GM23338 (cell line): ENCODE measurements at regions not wholly inside any gene's neighbourhood (a gene's known extent, or its start where the extent isn't known, plus 50 kb on each side); places are given as distances from the start of the nearest gene placed in this dataset.

Source experiments
- ATAC-seq: fragments of 200-7000 bp; cut with Tn5 transposase; 3 replicates; pipeline ENCODE4 v1.9.1; 2020
- DNase-seq: peaks from one replicate; pipeline ENCODE4 v3.0.0-alpha.2; 2015; ENCODE audit warnings: low spot score
- H2AFZ ChIP-seq: fragments of 200-600 bp; sonication (generic); 2 replicates; pipeline ENCODE4 v1.8.0; 2016; ENCODE audit warnings: antibody characterized with exemption, mild to moderate bottlenecking, moderate library complexity
- H3F3A ChIP-seq: fragments of 200-600 bp; sonication (generic); replicated peaks from 2 replicates; pipeline ENCODE4 v1.8.0; 2017; ENCODE audit warnings: antibody characterized with exemption, mixed run types, low read depth
- H3K27ac ChIP-seq: fragments of 200-600 bp; sonication (generic); 2 replicates; pipeline ENCODE4 v1.6.1; 2016; ENCODE audit warnings: low read depth
- H3K27me3 ChIP-seq: fragments of 200-600 bp; sonication (generic); 2 replicates; pipeline ENCODE4 v1.8.0; 2016; ENCODE audit warnings: mild to moderate bottlenecking, mixed run types, moderate library complexity; ENCODE audit not compliant: insufficient read depth
- H3K36me3 ChIP-seq: fragments of 200-600 bp; sonication (generic); 2 replicates; pipeline ENCODE4 v1.8.0; 2016; ENCODE audit warnings: mild to moderate bottlenecking; ENCODE audit not compliant: insufficient read depth
- H3K4me1 ChIP-seq: fragments of 200-600 bp; sonication (generic); 2 replicates; pipeline ENCODE4 v1.8.0; 2016; ENCODE audit warnings: mild to moderate bottlenecking, moderate library complexity; ENCODE audit not compliant: insufficient read depth
- H3K4me2 ChIP-seq: fragments of 200-600 bp; sonication (generic); 2 replicates; pipeline ENCODE4 v1.7.1; 2017; ENCODE audit warnings: mixed run types
- H3K4me3 ChIP-seq: fragments of 200-600 bp; sonication (generic); 2 replicates; pipeline ENCODE4 v1.6.1; 2016; ENCODE audit warnings: mixed run types
- H3K79me2 ChIP-seq: fragments of 200-600 bp; sonication (generic); replicated peaks from 2 replicates; pipeline ENCODE4 v1.8.0; 2017; ENCODE audit warnings: mild to moderate bottlenecking; ENCODE audit not compliant: insufficient read depth
- H3K9me2 ChIP-seq: fragments of 200-600 bp; sonication (generic); 2 replicates; pipeline ENCODE4 v1.8.0; 2017; ENCODE audit not compliant: insufficient read depth
- H4K20me1 ChIP-seq: fragments of 200-600 bp; sonication (generic); replicated peaks from 2 replicates; pipeline ENCODE4 v1.8.0; 2017; ENCODE audit warnings: mild to moderate bottlenecking; ENCODE audit not compliant: insufficient read depth
- H3K27ac Mint-ChIP-seq: 2 replicates; pipeline ENCODE4 v1.8.0; 2020; ENCODE audit warnings: inconsistent platforms, mild to moderate bottlenecking, moderate library complexity, mixed read lengths
- H3K27me3 Mint-ChIP-seq: 3 replicates; pipeline ENCODE4 v1.8.0; 2022; ENCODE audit warnings: low read depth, mild to moderate bottlenecking, moderate library complexity, mixed read lengths, inconsistent platforms; ENCODE audit not compliant: insufficient read depth, poor library complexity
- H3K36me3 Mint-ChIP-seq: 3 replicates; pipeline ENCODE4 v1.8.0; 2021; ENCODE audit warnings: low read depth, mild to moderate bottlenecking, inconsistent platforms, moderate library complexity, mixed read lengths
- H3K4me1 Mint-ChIP-seq: 3 replicates; pipeline ENCODE4 v1.8.0; 2020; ENCODE audit warnings: mild to moderate bottlenecking, inconsistent platforms, mixed read lengths
- H3K4me3 Mint-ChIP-seq: 3 replicates; pipeline ENCODE4 v1.8.0; 2021; ENCODE audit warnings: moderate library complexity, mild to moderate bottlenecking, inconsistent platforms, mixed read lengths
- H3K9me3 Mint-ChIP-seq: 3 replicates; pipeline ENCODE4 v1.8.0; 2020; ENCODE audit warnings: moderate library complexity, mild to moderate bottlenecking, inconsistent platforms, mixed read lengths
- CREB1 ChIP-seq: fragments of 250-450 bp; sonication (Bioruptor Pico); IDR thresholded peaks from 2 replicates; pipeline ENCODE4 v1.5.0; 2020; ENCODE audit warnings: low read depth, mild to moderate bottlenecking, moderate library complexity
- CTCF ChIP-seq, 2 experiments: fragments of 200-600 bp in 1 of 2; sonication (generic) in 1 of 2; conservative IDR thresholded peaks; 2 replicates each; pipeline versions ENCODE4 v1.5.1 to v1.6.1; 2016 to 2017; ENCODE audit warnings: antibody characterized with exemption in 2 of 2, low read depth in 2 of 2, mild to moderate bottlenecking in 2 of 2, moderate library complexity in 1 of 2
- ETS1 ChIP-seq: IDR thresholded peaks from 2 replicates; pipeline ENCODE4 v1.6.1; 2016; ENCODE audit warnings: antibody characterized with exemption
- EZH2 ChIP-seq: fragments of 200-600 bp; sonication (generic); IDR thresholded peaks from one replicate; pipeline ENCODE4 v1.8.0; 2017; ENCODE audit warnings: antibody characterized with exemption, mild to moderate bottlenecking, low read depth; ENCODE audit not compliant: unreplicated experiment
- EZH2phosphoT487 ChIP-seq: fragments of 200-600 bp; sonication (generic); IDR thresholded peaks from one replicate; pipeline ENCODE4 v1.8.1; 2018; ENCODE audit warnings: antibody characterized with exemption; ENCODE audit not compliant: unreplicated experiment
- JUNB ChIP-seq: IDR thresholded peaks from one replicate; pipeline ENCODE4 v1.6.1; 2016; ENCODE audit warnings: antibody characterized with exemption; ENCODE audit not compliant: unreplicated experiment
- NANOG ChIP-seq: IDR thresholded peaks from 2 replicates; pipeline ENCODE4 v1.6.1; 2016; ENCODE audit warnings: antibody characterized with exemption, borderline replicate concordance
- POLR2AphosphoS5 ChIP-seq: IDR thresholded peaks from 2 replicates; pipeline ENCODE4 v1.6.1; 2016; ENCODE audit warnings: antibody characterized with exemption, low read depth
- REST ChIP-seq: IDR thresholded peaks from one replicate; pipeline ENCODE4 v1.6.1; 2018; ENCODE audit warnings: antibody characterized with exemption; ENCODE audit not compliant: unreplicated experiment
- STAT1 ChIP-seq: IDR thresholded peaks from one replicate; pipeline ENCODE4 v1.6.1; 2016; ENCODE audit warnings: antibody characterized with exemption; ENCODE audit not compliant: unreplicated experiment
- ZNF114 ChIP-seq: fragments of 250-450 bp; sonication (Bioruptor Pico); IDR thresholded peaks from 2 replicates; pipeline ENCODE4 v1.5.0; 2020; ENCODE audit warnings: mild to moderate bottlenecking, moderate library complexity
- ZNF331 ChIP-seq: fragments of 250-450 bp; sonication (Bioruptor Pico); IDR thresholded peaks from 2 replicates; pipeline ENCODE4 v1.5.0; 2020; ENCODE audit warnings: low read depth, mild to moderate bottlenecking, moderate library complexity
- ZNF462 ChIP-seq: fragments of 250-450 bp; sonication (Bioruptor Pico); IDR thresholded peaks from 2 replicates; pipeline ENCODE4 v1.5.0; 2020; ENCODE audit warnings: mild to moderate bottlenecking, moderate library complexity

- H3K27ac Mint-ChIP-seq: no peak overlapping the region
- DNase-seq (no peak), ATAC-seq (no peak)
- no peaks in the 10 kb centered on the region for H3K4me1 ChIP-seq
- peaks cover 4% of the 10 kb centered on the region for H3K27me3 Mint-ChIP-seq
- no peaks in the 10 kb centered on the region for H4K20me1 ChIP-seq
- H2AFZ ChIP-seq: no peak overlapping the region
- no peaks in the 10 kb centered on the region for H3K27me3 ChIP-seq
- no peak for TF ChIP-seq ZNF331
- no peak for TF ChIP-seq STAT1
- TF ChIP-seq ETS1: no peak
- no peak for TF ChIP-seq EZH2phosphoT487
- TF ChIP-seq REST: no peak
- TF ChIP-seq JUNB: no peak
- no peak for TF ChIP-seq ZNF114 (CRISPR knock-in tag)
- TF ChIP-seq ZNF462 (CRISPR knock-in tag): no peak
- no peak for TF ChIP-seq CTCF (conservative IDR thresholded peaks at IDR 0.05; ENCODE audit: low read depth in 2 of 2)
- TF ChIP-seq CREB1: no peak
- TF ChIP-seq NANOG: no peak
- no peak for TF ChIP-seq EZH2
- TF ChIP-seq POLR2AphosphoS5: no peak
- H3F3A ChIP-seq: no peaks in the 10 kb centered on the region
- no peak overlapping the region for H3K4me3 Mint-ChIP-seq
- H3K4me3 ChIP-seq: no peak overlapping the region
- no peaks in the 10 kb centered on the region for H3K36me3 ChIP-seq
- H3K79me2 ChIP-seq: no peaks in the 10 kb centered on the region
- H3K36me3 Mint-ChIP-seq: no peaks in the 10 kb centered on the region
- H3K9me2 ChIP-seq: 0 out of 2 replicates have a peak, but pooled peaks cover 6% of the 10 kb centered on the region
- no peak overlapping the region for H3K27ac ChIP-seq
- no peaks in the 10 kb centered on the region; the same call in 2 of the 3 replicates for H3K9me3 Mint-ChIP-seq
- no peak overlapping the region for H3K4me2 ChIP-seq
- peaks cover 4% of the 10 kb centered on the region; the same call in 2 of the 3 replicates for H3K4me1 Mint-ChIP-seq
Observed at GRCh38 chr4:18675586-18676525, 654.3 kb upstream of the LCORL start.
